Ecto neural progenitor cell (in vitro differentiated cells): ENCODE measurements at regions not wholly inside any gene's neighbourhood (a gene's known extent, or its start where the extent isn't known, plus 50 kb on each side); places are given as distances from the start of the nearest gene placed in this dataset.

Source experiments
- DNase-seq: peaks from one replicate; pipeline ENCODE4 v3.0.0-alpha.2; 2018; ENCODE audit warnings: low spot score

- no peak for DNase-seq
These were observed 51.0 kb upstream of the CEP162 start for GRCh38 chr6:84278321-84278998.
